OCI-LY1 (cell line): ENCODE measurements at regions not wholly inside any gene's neighbourhood (a gene's known extent, or its start where the extent isn't known, plus 50 kb on each side); places are given as distances from the start of the nearest gene placed in this dataset.

ENCODE experiments used
- CTCF ChIP-seq: fragments of 200-600 bp; sonication (generic), shearing (Covaris generic); IDR thresholded peaks from 2 replicates; pipeline ENCODE4 v1.5.1; 2017; ENCODE audit warnings: mild to moderate bottlenecking, antibody characterized with exemption, low read length, moderate library complexity, mixed read lengths
- EZH2 ChIP-seq: fragments of 200-600 bp; sonication (generic), shearing (Covaris generic); IDR thresholded peaks from 2 replicates; pipeline ENCODE4 v1.8.0; 2017; ENCODE audit warnings: borderline replicate concordance, mixed run types, mild to moderate bottlenecking, antibody characterized with exemption, low read length, moderate library complexity, mixed read lengths

GRCh38 chr2:209369656-209370055 is 54.2 kb upstream of the MAP2 start:
- no peak for TF ChIP-seq CTCF
- no peak for TF ChIP-seq EZH2
